ENCODE measurements at regions not wholly inside any gene's neighbourhood (a gene's known extent, or its start where the extent isn't known, plus 50 kb on each side); places are given as distances from the start of the nearest gene placed in this dataset.

DNA sequence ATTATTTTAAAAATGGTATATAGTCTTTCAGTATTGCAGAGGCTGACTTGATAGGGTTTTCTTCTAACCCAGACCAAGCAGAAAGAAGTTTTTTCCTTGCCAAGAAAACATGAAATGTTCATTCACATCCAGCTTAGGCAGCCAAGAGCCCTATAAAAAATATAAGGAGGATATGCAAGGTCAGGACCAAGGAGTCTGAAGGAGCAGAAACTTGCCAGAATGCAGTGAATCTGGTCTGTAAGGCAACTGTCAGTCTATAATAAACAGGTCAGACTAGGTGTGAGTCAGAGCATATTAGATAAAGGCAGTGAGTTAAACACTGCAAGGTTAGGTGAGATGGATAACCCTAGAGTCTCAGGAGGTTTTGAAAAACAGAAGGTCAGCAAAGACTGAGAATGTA lies 645.5 kb downstream of the C12orf50 start:
- H3K4me1 Mint-ChIP-seq: peaks cover 4% of the 10 kb centered on the region

DNA sequence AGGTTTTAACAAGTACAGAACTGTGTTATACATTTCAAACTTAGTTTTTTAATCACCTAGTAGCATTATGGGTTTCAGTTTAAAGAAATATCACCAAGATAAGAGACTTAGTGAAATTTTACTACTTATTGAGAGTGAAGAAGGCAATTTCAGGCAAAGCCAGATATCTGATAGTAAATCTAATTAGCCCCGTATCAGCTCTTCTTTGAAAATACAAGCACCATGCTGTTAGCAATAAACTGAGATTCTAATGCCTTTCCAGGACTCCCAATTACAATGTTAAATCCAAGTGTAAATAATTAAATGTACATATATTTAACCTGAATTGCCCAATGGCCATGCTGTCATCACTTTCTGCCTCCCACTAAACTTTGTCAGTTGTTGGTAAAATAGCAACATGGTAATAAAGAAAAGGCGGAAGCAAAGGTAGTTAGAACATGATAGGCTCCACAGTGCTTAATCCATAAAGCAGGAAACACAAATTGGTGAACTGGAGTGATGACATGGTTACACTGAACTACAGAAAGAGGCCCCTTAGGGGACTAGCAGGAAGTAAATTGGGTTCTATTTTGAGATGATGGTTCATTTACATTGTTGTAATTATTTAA lies 646.1 kb downstream of the C12orf50 start:
- DNase-seq: no peak
- Mint-ChIP-seq H3K4me1 (peaks cover 4% of the 10 kb centered on the region), H3K9me3 (no peaks in the 10 kb centered on the region), H3K27ac (no peak overlapping the region), H3K36me3 (ENCODE audit: low read depth) (no peaks in the 10 kb centered on the region), H3K4me3 (no peak overlapping the region), H3K27me3 (no peaks in the 10 kb centered on the region)
- no peak for ATAC-seq (ENCODE audit: low read depth)
- CTCF ChIA-PET: no interaction called here
- intact Hi-C loops (cut with micrococcal nuclease): no loop called here
- POLR2A ChIA-PET: no interaction called here
- TF ChIP-seq, protein P1, sequence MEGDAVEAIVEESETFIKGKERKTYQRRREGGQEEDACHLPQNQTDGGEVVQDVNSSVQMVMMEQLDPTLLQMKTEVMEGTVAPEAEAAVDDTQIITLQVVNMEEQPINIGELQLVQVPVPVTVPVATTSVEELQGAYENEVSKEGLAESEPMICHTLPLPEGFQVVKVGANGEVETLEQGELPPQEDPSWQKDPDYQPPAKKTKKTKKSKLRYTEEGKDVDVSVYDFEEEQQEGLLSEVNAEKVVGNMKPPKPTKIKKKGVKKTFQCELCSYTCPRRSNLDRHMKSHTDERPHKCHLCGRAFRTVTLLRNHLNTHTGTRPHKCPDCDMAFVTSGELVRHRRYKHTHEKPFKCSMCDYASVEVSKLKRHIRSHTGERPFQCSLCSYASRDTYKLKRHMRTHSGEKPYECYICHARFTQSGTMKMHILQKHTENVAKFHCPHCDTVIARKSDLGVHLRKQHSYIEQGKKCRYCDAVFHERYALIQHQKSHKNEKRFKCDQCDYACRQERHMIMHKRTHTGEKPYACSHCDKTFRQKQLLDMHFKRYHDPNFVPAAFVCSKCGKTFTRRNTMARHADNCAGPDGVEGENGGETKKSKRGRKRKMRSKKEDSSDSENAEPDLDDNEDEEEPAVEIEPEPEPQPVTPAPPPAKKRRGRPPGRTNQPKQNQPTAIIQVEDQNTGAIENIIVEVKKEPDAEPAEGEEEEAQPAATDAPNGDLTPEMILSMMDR (IDR thresholded peaks at IDR 0.05): no peak

More for the DNA sequence above, 645.5 kb downstream of the C12orf50 start:
- ChIA-PET CTCF (no interaction called here), POLR2A (no interaction called here)
- intact Hi-C loops (cut with micrococcal nuclease): no loop called here
- H3K36me3 Mint-ChIP-seq (ENCODE audit: low read depth): no peaks in the 10 kb centered on the region
- ATAC-seq (ENCODE audit: low read depth) (no peak), DNase-seq (no peak)
- TF ChIP-seq, protein P1 (IDR thresholded peaks at IDR 0.05): no peak
- no peaks in the 10 kb centered on the region for H3K27me3 Mint-ChIP-seq
- no peaks in the 10 kb centered on the region for H3K9me3 Mint-ChIP-seq
- H3K27ac Mint-ChIP-seq: no peak overlapping the region
- no peak overlapping the region for H3K4me3 Mint-ChIP-seq

- ChIA-PET POLR2A (no interaction called here), CTCF (no interaction called here)
- TF ChIP-seq, protein P1 (IDR thresholded peaks at IDR 0.05): no peak
- Mint-ChIP-seq H3K9me3 (no peaks in the 10 kb centered on the region), H3K4me1 (peaks cover 4% of the 10 kb centered on the region), H3K27ac (no peak overlapping the region), H3K27me3 (no peaks in the 10 kb centered on the region), H3K4me3 (no peak overlapping the region), H3K36me3 (ENCODE audit: low read depth) (no peaks in the 10 kb centered on the region)
- no peak for DNase-seq
- ATAC-seq (ENCODE audit: low read depth): no peak
- intact Hi-C loops (cut with micrococcal nuclease): no loop called here
Measured at GRCh38 chr12:87382436-87382835, 646.8 kb downstream of the C12orf50 start.

- ChIA-PET POLR2A (no interaction called here), CTCF (no interaction called here)
- H3K9me3 Mint-ChIP-seq: no peaks in the 10 kb centered on the region
- no peak overlapping the region for H3K4me3 Mint-ChIP-seq
- no peaks in the 10 kb centered on the region for H3K36me3 Mint-ChIP-seq (ENCODE audit: low read depth)
- ATAC-seq (ENCODE audit: low read depth) (no peak), DNase-seq (no peak)
- intact Hi-C loops (cut with micrococcal nuclease): no loop called here
- H3K4me1 Mint-ChIP-seq: peaks cover 2% of the 10 kb centered on the region
- TF ChIP-seq, protein P1 (IDR thresholded peaks at IDR 0.05): no peak
- H3K27ac Mint-ChIP-seq: no peak overlapping the region
- H3K27me3 Mint-ChIP-seq: no peaks in the 10 kb centered on the region
Measured at GRCh38 chr12:87381742-87382141, 647.5 kb downstream of the C12orf50 start.

GRCh38 chr12:87378526-87378925 lies 650.7 kb downstream of the C12orf50 start:
- Mint-ChIP-seq H3K9me3 (peaks cover 3% of the 10 kb centered on the region), H3K27ac (no peak overlapping the region), H3K36me3 (ENCODE audit: low read depth) (no peaks in the 10 kb centered on the region), H3K4me1 (peaks cover 2% of the 10 kb centered on the region), H3K4me3 (no peak overlapping the region), H3K27me3 (no peaks in the 10 kb centered on the region)
- ATAC-seq (ENCODE audit: low read depth) (no peak), DNase-seq (no peak)
- CTCF ChIA-PET: no interaction called here
- TF ChIP-seq, protein P1 (IDR thresholded peaks at IDR 0.05): no peak
- intact Hi-C loops (cut with micrococcal nuclease): no loop called here
- POLR2A ChIA-PET: no interaction called here
